HUES48 (cell line): ENCODE measurements at regions not wholly inside any gene's neighbourhood (a gene's known extent, or its start where the extent isn't known, plus 50 kb on each side); places are given as distances from the start of the nearest gene placed in this dataset.

Source experiments
- H3K27ac ChIP-seq: one replicate; pipeline ENCODE4 v1.7.0; 2013; ENCODE audit warnings: low read depth, low read length, inconsistent platforms
- H3K27me3 ChIP-seq: 2 replicates; pipeline ENCODE4 v1.6.1; 2013; ENCODE audit warnings: mild to moderate bottlenecking, low read length; ENCODE audit not compliant: control insufficient read depth, insufficient read depth
- H3K36me3 ChIP-seq: 2 replicates; pipeline ENCODE4 v1.6.1; 2013; ENCODE audit warnings: low read length; ENCODE audit not compliant: control insufficient read depth, insufficient read depth
- H3K4me1 ChIP-seq: 2 replicates; pipeline ENCODE4 v1.6.1; 2013; ENCODE audit warnings: mild to moderate bottlenecking, low read length; ENCODE audit not compliant: control insufficient read depth, insufficient read depth
- H3K4me3 ChIP-seq: 2 replicates; pipeline ENCODE4 v1.5.1; 2013; ENCODE audit warnings: mild to moderate bottlenecking, low read depth, low read length
- H3K9ac ChIP-seq: 2 replicates; pipeline ENCODE4 v1.6.1; 2013; ENCODE audit warnings: mild to moderate bottlenecking, low read depth, low read length, moderate library complexity
- H3K9me3 ChIP-seq: 2 replicates; pipeline ENCODE4 v1.6.1; 2013; ENCODE audit warnings: low read length; ENCODE audit not compliant: control insufficient read depth, insufficient read depth

DNA sequence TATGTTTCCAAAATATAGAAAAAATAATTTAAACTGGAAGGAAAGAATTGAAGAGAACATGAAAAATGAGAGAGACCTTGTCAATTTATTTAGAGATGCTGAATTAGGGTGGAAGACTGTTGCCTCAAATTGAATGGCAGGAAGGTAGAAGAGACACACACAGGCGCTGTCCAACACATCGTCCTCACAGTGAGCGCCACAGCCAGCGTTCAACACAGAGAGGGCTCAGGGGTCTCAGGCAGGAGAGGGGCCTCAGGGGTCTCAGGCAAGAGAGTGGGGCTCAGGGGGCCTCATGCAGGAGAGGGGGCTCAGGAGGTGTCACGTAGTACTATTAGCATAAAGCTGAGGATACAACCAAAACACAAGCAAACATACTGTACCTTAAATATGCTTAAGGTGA lies 65.7 kb downstream of the TMEM18 start:
- Histone ChIP-seq H3K9ac (no peak overlapping the region), H3K4me1 (no peaks in the 10 kb centered on the region), H3K27me3 (no peaks in the 10 kb centered on the region), H3K4me3 (no peak overlapping the region), H3K9me3 (no peaks in the 10 kb centered on the region), H3K27ac (no peak overlapping the region), H3K36me3 (no peaks in the 10 kb centered on the region)

DNA sequence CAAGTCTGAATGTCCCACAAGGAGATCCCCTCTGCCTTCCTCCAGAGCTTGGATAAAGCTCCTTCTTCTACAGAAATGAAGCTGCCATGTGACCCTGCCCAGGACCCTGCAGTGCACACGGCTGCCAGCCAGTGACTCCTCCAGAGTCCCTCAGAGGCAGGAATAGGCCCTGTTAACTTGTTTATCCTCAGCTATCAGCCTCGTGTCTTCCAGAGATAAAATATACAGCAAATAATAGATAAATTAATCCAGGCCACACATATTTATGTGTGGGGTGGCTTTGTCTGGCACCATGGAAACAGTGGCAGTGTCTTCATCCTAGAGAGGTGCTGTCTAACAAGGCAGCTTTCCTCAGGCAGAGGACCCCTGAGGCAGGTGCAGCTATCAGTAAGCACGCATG lies 66.7 kb downstream of the TMEM18 start:
- H3K36me3 ChIP-seq: no peaks in the 10 kb centered on the region
- no peaks in the 10 kb centered on the region for H3K9me3 ChIP-seq
- no peaks in the 10 kb centered on the region for H3K4me1 ChIP-seq
- H3K4me3 ChIP-seq: no peak overlapping the region
- H3K27me3 ChIP-seq: no peaks in the 10 kb centered on the region
- no peak overlapping the region for H3K9ac ChIP-seq
- H3K27ac ChIP-seq: no peak overlapping the region

DNA sequence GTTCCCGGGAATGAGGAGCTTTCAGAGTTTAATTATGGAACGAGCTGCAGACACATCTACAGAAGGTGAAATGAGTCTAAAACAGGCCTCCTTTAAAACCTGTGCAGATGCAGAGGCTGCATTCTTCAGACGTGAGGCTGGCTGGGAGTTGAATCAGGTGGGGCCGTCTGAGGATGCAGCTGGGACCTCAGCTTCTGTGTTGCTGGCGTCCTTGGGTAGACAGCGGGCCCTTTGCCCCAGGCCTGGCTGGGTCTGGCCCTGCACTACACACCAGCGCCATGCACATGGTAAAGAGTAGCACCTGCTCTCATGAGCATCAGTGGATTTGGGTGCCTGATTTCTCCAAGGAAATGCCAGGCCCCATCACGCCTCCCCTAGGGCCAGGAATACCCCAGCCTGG lies 67.3 kb downstream of the TMEM18 start:
- no peak overlapping the region for H3K27ac ChIP-seq
- no peak overlapping the region for H3K9ac ChIP-seq
- no peaks in the 10 kb centered on the region for H3K9me3 ChIP-seq
- no peaks in the 10 kb centered on the region for H3K36me3 ChIP-seq
- H3K4me1 ChIP-seq: no peaks in the 10 kb centered on the region
- no peak overlapping the region for H3K4me3 ChIP-seq
- H3K27me3 ChIP-seq: no peaks in the 10 kb centered on the region

DNA sequence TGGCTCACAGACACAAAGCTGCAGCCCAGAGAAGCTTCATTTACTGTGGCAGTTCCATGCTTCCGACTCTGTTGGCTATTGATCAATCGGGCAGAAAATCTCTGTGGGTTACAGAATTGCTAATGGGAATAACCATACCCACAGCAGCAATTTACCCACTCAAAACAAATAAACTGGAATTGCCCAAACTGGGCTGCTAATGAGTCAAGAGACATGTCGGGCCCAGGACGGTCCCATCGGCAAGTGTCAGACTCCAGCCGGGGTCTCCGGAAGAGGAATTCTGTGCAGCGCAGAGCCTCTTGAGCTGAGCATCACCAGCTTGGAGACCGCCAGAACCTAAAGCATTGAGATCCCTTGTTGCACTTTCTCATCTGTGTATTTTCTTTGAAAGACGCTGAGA lies 67.8 kb downstream of the TMEM18 start:
- Histone ChIP-seq H3K36me3 (no peaks in the 10 kb centered on the region), H3K27ac (no peak overlapping the region), H3K27me3 (no peaks in the 10 kb centered on the region), H3K9me3 (no peaks in the 10 kb centered on the region), H3K9ac (no peak overlapping the region), H3K4me1 (no peaks in the 10 kb centered on the region), H3K4me3 (no peak overlapping the region)

DNA sequence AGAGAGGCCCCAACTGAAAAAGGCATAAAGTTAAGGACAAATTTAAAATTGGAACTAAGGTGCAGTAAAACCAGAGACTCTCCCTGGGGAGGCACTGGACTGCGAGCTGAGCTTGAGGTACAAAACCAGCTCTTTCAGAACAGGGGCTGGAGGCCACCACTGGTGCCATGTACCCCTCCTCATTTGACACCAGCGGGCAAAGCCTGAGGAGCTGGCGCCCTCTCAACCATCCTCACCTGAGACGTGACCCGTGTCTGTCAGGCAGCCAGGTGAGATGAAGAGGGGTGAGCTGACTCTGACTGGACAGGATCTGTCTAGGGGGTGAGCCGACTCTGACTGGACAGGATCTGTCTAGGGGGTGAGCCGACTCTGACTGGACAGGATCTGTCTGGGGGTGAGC lies 68.5 kb downstream of the TMEM18 start:
- Histone ChIP-seq H3K4me3 (no peak overlapping the region), H3K27me3 (no peaks in the 10 kb centered on the region), H3K9me3 (no peaks in the 10 kb centered on the region), H3K36me3 (no peaks in the 10 kb centered on the region), H3K4me1 (no peaks in the 10 kb centered on the region), H3K27ac (no peak overlapping the region), H3K9ac (no peak overlapping the region)

DNA sequence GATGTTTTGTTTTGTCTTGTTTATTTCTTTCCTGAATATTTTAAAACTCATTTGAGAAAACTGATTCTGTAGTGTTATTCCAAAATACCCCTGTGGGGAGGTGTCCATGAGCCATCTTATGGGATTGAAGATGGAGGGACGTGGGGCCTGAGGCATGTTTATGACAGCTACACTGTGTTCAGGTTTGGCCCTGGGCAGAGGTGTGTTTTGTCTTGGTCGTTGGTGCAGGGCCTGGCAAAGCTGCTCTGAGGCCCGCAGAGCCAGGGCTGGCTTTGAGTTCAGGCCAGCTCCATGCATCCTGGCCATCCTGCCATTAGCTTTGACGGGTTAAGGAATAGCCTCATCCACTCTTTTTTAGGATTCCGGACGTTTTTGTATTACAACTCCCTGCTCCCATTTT lies 68.9 kb downstream of the TMEM18 start:
- H3K9me3 ChIP-seq: no peaks in the 10 kb centered on the region
- no peak overlapping the region for H3K9ac ChIP-seq
- H3K27me3 ChIP-seq: no peaks in the 10 kb centered on the region
- H3K4me1 ChIP-seq: no peaks in the 10 kb centered on the region
- no peaks in the 10 kb centered on the region for H3K36me3 ChIP-seq
- no peak overlapping the region for H3K27ac ChIP-seq
- no peak overlapping the region for H3K4me3 ChIP-seq

DNA sequence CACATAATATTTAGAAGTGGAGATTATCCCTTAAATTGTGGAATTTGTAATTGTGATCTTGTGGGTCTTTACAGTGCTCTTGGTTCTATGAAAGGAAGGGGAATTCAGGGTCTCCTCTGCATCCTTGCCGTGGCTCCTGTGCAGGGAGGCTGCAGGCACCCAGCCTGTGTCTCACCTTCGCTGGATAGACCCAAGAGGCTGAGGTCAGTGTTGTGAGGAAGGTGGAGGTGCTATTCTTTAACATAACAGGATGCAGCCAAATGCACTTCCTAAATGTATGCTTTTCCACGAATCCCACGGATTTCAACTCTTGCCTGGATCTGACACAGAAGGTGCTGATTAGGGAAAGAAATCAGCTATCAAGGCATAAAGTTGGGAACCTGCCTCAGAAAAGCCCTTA lies 69.5 kb downstream of the TMEM18 start:
- H3K27me3 ChIP-seq: no peaks in the 10 kb centered on the region
- H3K9ac ChIP-seq: no peak overlapping the region
- H3K27ac ChIP-seq: no peak overlapping the region
- H3K36me3 ChIP-seq: no peaks in the 10 kb centered on the region
- no peaks in the 10 kb centered on the region for H3K4me1 ChIP-seq
- no peaks in the 10 kb centered on the region for H3K9me3 ChIP-seq
- no peak overlapping the region for H3K4me3 ChIP-seq

DNA sequence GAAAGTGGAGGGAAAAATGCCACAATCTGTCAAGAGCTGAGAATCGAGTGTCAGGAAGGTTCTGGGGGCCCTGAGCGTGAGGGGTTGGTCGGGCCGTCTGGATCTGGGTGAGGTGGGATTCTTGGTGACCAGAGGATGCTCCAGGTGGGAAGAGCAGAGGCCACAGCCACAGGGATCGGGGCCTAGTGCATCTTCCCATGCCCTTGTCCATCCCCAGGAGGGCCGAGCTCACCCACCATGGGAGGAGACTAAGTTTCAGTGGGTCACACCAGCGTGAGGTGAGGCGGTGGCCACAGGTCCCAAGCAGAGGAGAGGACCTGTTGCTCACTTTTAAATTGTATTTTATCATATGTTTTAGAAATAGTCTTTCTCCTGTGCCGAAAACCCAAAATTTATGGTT lies 70.0 kb downstream of the TMEM18 start:
- H3K9ac ChIP-seq: no peak overlapping the region
- H3K4me3 ChIP-seq: no peak overlapping the region
- H3K4me1 ChIP-seq: no peaks in the 10 kb centered on the region
- H3K27ac ChIP-seq: no peak overlapping the region
- H3K27me3 ChIP-seq: no peaks in the 10 kb centered on the region
- no peaks in the 10 kb centered on the region for H3K9me3 ChIP-seq
- H3K36me3 ChIP-seq: no peaks in the 10 kb centered on the region

DNA sequence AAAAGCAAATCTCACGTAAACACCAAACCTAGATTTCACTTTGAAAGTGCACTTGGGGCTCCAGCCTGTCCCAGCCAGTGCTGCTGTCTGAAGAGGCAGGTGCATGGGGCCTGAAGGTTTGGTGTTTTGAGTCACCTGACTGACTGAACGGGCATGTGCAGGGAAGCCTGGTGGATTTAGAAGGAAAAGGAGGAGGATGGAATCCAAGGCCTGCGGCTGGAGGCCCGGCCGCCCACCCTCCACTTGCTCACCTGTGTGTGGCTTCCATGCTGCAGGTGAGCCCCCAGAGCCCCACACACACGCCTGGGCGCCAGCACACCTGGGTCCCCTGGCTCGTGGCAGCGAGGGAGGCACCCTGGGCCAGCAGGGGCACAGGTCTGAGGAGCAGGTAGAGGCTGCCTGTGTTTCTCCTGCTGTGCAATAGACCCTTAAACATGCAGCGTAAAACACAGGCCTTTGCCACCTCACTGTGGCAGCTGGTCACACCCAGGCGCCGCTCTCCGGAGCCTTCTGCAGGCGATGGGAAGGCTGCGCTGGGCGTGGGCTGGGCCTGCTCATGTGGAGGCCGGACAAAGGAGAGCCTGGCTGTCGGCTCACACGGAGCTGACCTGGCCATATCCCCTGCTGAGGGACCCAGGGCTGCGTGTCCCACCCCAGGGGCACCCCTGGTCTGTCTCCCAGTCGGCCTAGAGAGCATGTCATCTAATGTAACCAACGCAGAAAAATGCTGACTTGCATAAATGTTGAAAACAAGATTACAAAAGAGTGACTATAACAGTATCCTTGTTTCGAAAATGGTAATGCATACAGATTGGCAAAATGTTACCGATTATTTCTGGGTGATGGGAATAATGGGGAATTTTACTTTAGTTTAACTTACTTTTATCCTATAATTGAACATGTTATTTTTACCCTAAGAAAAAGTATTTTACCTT lies 71.3 kb downstream of the TMEM18 start:
- no peaks in the 10 kb centered on the region for H3K4me1 ChIP-seq
- no peaks in the 10 kb centered on the region for H3K36me3 ChIP-seq
- no peak overlapping the region for H3K27ac ChIP-seq
- no peaks in the 10 kb centered on the region for H3K9me3 ChIP-seq
- H3K4me3 ChIP-seq: no peak overlapping the region
- H3K9ac ChIP-seq: no peak overlapping the region
- H3K27me3 ChIP-seq: no peaks in the 10 kb centered on the region

DNA sequence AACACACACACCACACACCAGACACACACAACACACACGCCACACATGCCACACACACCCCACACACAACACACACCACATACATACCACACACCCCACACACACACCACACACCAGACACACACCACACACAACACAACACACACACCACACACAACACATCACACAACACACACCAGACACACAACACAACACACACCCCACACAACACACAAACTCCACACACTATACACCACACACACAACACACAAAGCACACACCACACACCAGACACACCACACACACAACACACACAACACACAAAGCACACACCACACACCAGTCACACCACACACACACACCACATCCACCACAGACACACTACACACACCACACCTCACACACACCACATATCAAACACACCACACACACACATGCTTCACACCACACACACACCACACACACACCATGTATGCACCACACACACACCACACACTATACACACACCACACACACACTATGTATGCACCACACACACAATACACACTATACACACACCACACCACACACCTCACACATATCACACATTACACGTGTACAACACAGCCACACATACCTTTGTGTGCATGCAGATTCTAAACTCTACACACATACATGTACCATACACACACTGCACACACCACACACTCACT lies 72.2 kb downstream of the TMEM18 start:
- Histone ChIP-seq H3K4me3 (no peak overlapping the region), H3K4me1 (no peaks in the 10 kb centered on the region), H3K27ac (no peak overlapping the region), H3K9ac (no peak overlapping the region), H3K9me3 (no peaks in the 10 kb centered on the region), H3K36me3 (no peaks in the 10 kb centered on the region), H3K27me3 (no peaks in the 10 kb centered on the region)

DNA sequence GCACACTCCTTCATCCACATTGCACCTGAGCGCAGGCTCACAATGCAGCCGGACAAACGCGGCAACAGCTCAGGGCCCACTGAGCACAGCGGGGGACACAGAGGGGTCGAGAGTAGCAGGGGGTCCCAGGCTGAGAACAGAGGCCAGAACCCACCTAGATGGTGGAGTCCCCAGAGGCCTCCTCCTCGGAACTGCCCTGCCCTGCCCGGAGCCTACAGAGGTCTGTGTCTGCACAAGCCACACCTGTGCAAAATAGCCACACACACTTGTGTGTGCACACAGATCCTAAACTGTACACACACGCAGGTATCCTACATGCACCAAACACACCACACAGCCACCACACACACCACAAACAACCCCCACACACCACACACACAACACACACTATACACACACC lies 72.8 kb downstream of the TMEM18 start:
- Histone ChIP-seq H3K4me1 (no peaks in the 10 kb centered on the region), H3K27ac (no peak overlapping the region), H3K9ac (no peak overlapping the region), H3K36me3 (no peaks in the 10 kb centered on the region), H3K27me3 (no peaks in the 10 kb centered on the region), H3K9me3 (no peaks in the 10 kb centered on the region), H3K4me3 (no peak overlapping the region)
